Pancreas (tissue), 10 donors: ENCODE measurements at regions not wholly inside any gene's neighbourhood (a gene's known extent, or its start where the extent isn't known, plus 50 kb on each side); places are given as distances from the start of the nearest gene placed in this dataset.

ENCODE experiments used
- ATAC-seq, 4 donors: fragments of 200-7000 bp; cut with Tn5 transposase; one replicate each; pipeline versions ENCODE4 v1.8.0 to v1.9.1; 2020; ENCODE audit warnings: mild to moderate bottlenecking in 4 of 4, moderate library complexity in 4 of 4
- DNase-seq, 6 donors: peaks; one replicate each; pipeline ENCODE4 v3.0.0-alpha.2; 2020
- FAIRE-seq: peaks from 2 replicates; lab custom pipeline; 2012; peaks lifted over from hg19 to GRCh38; lab: Jason Lieb, UNC
- H3K27ac ChIP-seq, 4 donors: fragments of 200-600 bp; sonication (generic); 1 replicate in 3 of 4; 2 replicates in 1 of 4; pipeline versions ENCODE4 v1.5.0 to v1.8.0; 2020
- H3K27me3 ChIP-seq, 4 donors: fragments of 200-600 bp; one replicate each; pipeline ENCODE4 v1.8.0; 2021
- H3K36me3 ChIP-seq, 3 donors: fragments of 200-600 bp; sonication (generic) in 1 of 3; one replicate each; pipeline versions ENCODE4 v1.5.0 to v1.8.0; 2020 to 2021
- H3K4me1 ChIP-seq, 3 donors: fragments of 200-600 bp; one replicate each; pipeline ENCODE4 v1.8.0; 2021
- H3K4me3 ChIP-seq, 4 donors: fragments of 200-600 bp; sonication (generic) in 2 of 4; one replicate each; pipeline versions ENCODE4 v1.5.0 to v1.8.0; 2020 to 2021
- H3K9me3 ChIP-seq, 4 donors: fragments of 200-600 bp; one replicate each; pipeline ENCODE4 v1.8.0; 2021
- CTCF ChIP-seq, 4 donors: fragments of 200-600 bp; sonication (generic) in 3 of 4; IDR thresholded peaks; one replicate each; pipeline versions ENCODE4 v1.5.0 to v1.8.0; 2021; ENCODE audit warnings: antibody characterized with exemption in 4 of 4
- WGBS, 2 donors: extraction: QIAGEN DNeasy Blood & Tissue Kit; methylation state at CpG; one replicate each; pipeline ENCODE4 v1.1.7; 2013; 5-methylcytosine and 5-hydroxymethylcytosine counted together
- intact Hi-C, 3 donors: fragments of 100-400 bp; cut with DNase I; formaldehyde crosslinking; loops; one replicate each; pipeline versions ENCODE4 v1.11.1 to v1.14.2; 2022
- donor health status: healthy with polysubstance abuse.
- donor health status: DM: no; HTN: no; CAD: no; lungs with moderate emphysema.
- donor health status: DM: no; HTN: no; CAD: no.
- donor health status: control.
- donor health status: control.
- donor health status: Bipolar disorder and iron deficiency.
- donor health status: DM: yes; HTN: yes; CAD: no.
- donor health status: DM: no; HTN: no; CAD: no.
- donor health status: DM: no; HTN: no; CAD: no.
- donor health status: DM: yes; HTN: yes; CAD: no.

- DNase-seq = no peak
- Histone ChIP-seq H3K36me3 (no peaks in the 10 kb centered on the region), H3K4me3 (no peak overlapping the region), H3K27me3 (no peaks in the 10 kb centered on the region), H3K27ac (no peak overlapping the region), H3K9me3 (no peaks in the 10 kb centered on the region), H3K4me1 (no peaks in the 10 kb centered on the region)
- no peak for FAIRE-seq
- TF ChIP-seq CTCF (IDR thresholded peaks at IDR 0.05) = no peak
- no peak for ATAC-seq
- intact Hi-C loops = no loop called here
Observed at GRCh38 chr12:77606348-77606747, 224.3 kb upstream of the NAV3 start.

- no peaks in the 10 kb centered on the region for H3K9me3 ChIP-seq
- ATAC-seq = no peak
- intact Hi-C loops = no loop called here
- H3K27me3 ChIP-seq = no peaks in the 10 kb centered on the region
- H3K4me1 ChIP-seq = no peaks in the 10 kb centered on the region
- no peak overlapping the region for H3K27ac ChIP-seq
- H3K4me3 ChIP-seq = no peak overlapping the region
- FAIRE-seq = no peak
- TF ChIP-seq CTCF (IDR thresholded peaks at IDR 0.05) = no peak
- DNase-seq = no peak
- no peaks in the 10 kb centered on the region for H3K36me3 ChIP-seq
Observed at GRCh38 chr12:77603946-77604345, 226.7 kb upstream of the NAV3 start.

GRCh38 chr12:77601069-77601468 lies 229.6 kb upstream of the NAV3 start:
- no peaks in the 10 kb centered on the region for H3K27me3 ChIP-seq
- no peaks in the 10 kb centered on the region for H3K9me3 ChIP-seq
- no peaks in the 10 kb centered on the region for H3K4me1 ChIP-seq
- ATAC-seq (no peak), FAIRE-seq (no peak), DNase-seq (no peak)
- 80 to 95% methylated on average over 2 of the region's 2 CpGs for WGBS, 2 donors
- H3K36me3 ChIP-seq = no peaks in the 10 kb centered on the region
- no peak overlapping the region for H3K4me3 ChIP-seq
- TF ChIP-seq CTCF (IDR thresholded peaks at IDR 0.05) = no peak
- intact Hi-C loops = no loop called here
- no peak overlapping the region for H3K27ac ChIP-seq

- FAIRE-seq (no peak), DNase-seq (no peak), ATAC-seq (no peak)
- H3K27ac ChIP-seq = no peak overlapping the region
- TF ChIP-seq CTCF (IDR thresholded peaks at IDR 0.05) = no peak
- no peak overlapping the region for H3K4me3 ChIP-seq
- intact Hi-C loops = no loop called here
- 68% methylated on average over 1 of the region's 1 CpG for WGBS, 2 donors
- H3K27me3 ChIP-seq = no peaks in the 10 kb centered on the region
- no peaks in the 10 kb centered on the region for H3K9me3 ChIP-seq
- no peaks in the 10 kb centered on the region for H3K4me1 ChIP-seq
- H3K36me3 ChIP-seq = no peaks in the 10 kb centered on the region
Observed at GRCh38 chr12:77600468-77600843, 230.2 kb upstream of the NAV3 start.

GRCh38 chr12:77599782-77600467 lies 230.8 kb upstream of the NAV3 start:
- Histone ChIP-seq H3K27me3 (no peaks in the 10 kb centered on the region), H3K9me3 (no peaks in the 10 kb centered on the region), H3K4me3 (no peak overlapping the region), H3K4me1 (no peaks in the 10 kb centered on the region), H3K27ac (no peak overlapping the region), H3K36me3 (no peaks in the 10 kb centered on the region)
- ATAC-seq (peak in 2 of 4 donors; percentile 27 to 63), FAIRE-seq (peak; percentile 20), DNase-seq (no peak)
- intact Hi-C loops = no loop called here
- TF ChIP-seq CTCF (IDR thresholded peaks at IDR 0.05) = no peak
